Ramos (cell line): ENCODE measurements at regions not wholly inside any gene's neighbourhood (a gene's known extent, or its start where the extent isn't known, plus 50 kb on each side); places are given as distances from the start of the nearest gene placed in this dataset.
"Not testable (repeated sequence)": the region's sequence is repeated elsewhere in the genome, so short reads cannot be mapped to it uniquely, and the experiment has no call there.

Source experiments
- in situ Hi-C: fragments of 300-500 bp; cut with MboI; formaldehyde crosslinking; loops from one replicate; pipeline ENCODE4 v1.14.3; 2022; ENCODE audit warnings: low sequenced_read_pairs; ENCODE audit not compliant: unreplicated experiment

GRCh38 chr5:19048726-19049125, 939.3 kb downstream of the CDH18 start:
- in situ Hi-C loops: no loop called here

GRCh38 chr5:19058216-19058615, 929.8 kb downstream of the CDH18 start:
- in situ Hi-C loops: no loop called here

GRCh38 chr5:19064094-19064493, 923.9 kb downstream of the CDH18 start:
- in situ Hi-C loops: no loop called here

- in situ Hi-C loops: no loop called here
Observed at GRCh38 chr5:19067741-19068140, 920.3 kb downstream of the CDH18 start.

- in situ Hi-C loops: no loop called here
Observed at GRCh38 chr5:19098434-19098833, 889.6 kb downstream of the CDH18 start.

GRCh38 chr5:19099195-19099594, 888.8 kb downstream of the CDH18 start:
- in situ Hi-C loops: no loop called here

- in situ Hi-C loops: no loop called here
Observed at GRCh38 chr5:19104948-19105347, 883.1 kb downstream of the CDH18 start.

- in situ Hi-C loops: no loop called here
Observed at GRCh38 chr5:19122923-19123322, 865.1 kb downstream of the CDH18 start.

- in situ Hi-C loops: no loop called here
Observed at GRCh38 chr5:19125956-19126713, 861.9 kb downstream of the CDH18 start.

- in situ Hi-C loops: no loop called here
Observed at GRCh38 chr5:19140276-19140675, 847.7 kb downstream of the CDH18 start.

GRCh38 chr5:19141937-19142524, 846.0 kb downstream of the CDH18 start:
- in situ Hi-C loops: not testable (repeated sequence)

- in situ Hi-C loops: not testable (repeated sequence)
Observed at GRCh38 chr5:19142713-19143414, 845.1 kb downstream of the CDH18 start.

GRCh38 chr5:19143935-19144334, 844.1 kb downstream of the CDH18 start:
- in situ Hi-C loops: no loop called here

GRCh38 chr5:19169426-19169825, 818.6 kb downstream of the CDH18 start:
- in situ Hi-C loops: no loop called here

GRCh38 chr5:19172926-19173470, 815.0 kb downstream of the CDH18 start:
- in situ Hi-C loops: no loop called here

GRCh38 chr5:19175776-19176570, 812.0 kb downstream of the CDH18 start:
- in situ Hi-C loops: no loop called here

GRCh38 chr5:19179571-19179970, 808.4 kb downstream of the CDH18 start:
- in situ Hi-C loops: no loop called here

- in situ Hi-C loops: no loop called here
Observed at GRCh38 chr5:19189176-19189575, 798.8 kb downstream of the CDH18 start.

- in situ Hi-C loops: no loop called here
Observed at GRCh38 chr5:19193631-19194030, 794.4 kb downstream of the CDH18 start.

- in situ Hi-C loops: no loop called here
Observed at GRCh38 chr5:19196631-19197030, 791.4 kb downstream of the CDH18 start.
